Calu3 (cell line): ENCODE measurements at regions not wholly inside any gene's neighbourhood (a gene's known extent, or its start where the extent isn't known, plus 50 kb on each side); places are given as distances from the start of the nearest gene placed in this dataset.

Source experiments
- BruUV-seq: library from RNA; stranded (reverse); fragments of 400-500 nt; replicated peaks from 2 replicates; lab custom pipeline; 2021; lab: Mats Ljungman, UMichigan
- CTCF ChIA-PET: fragments of 300-600 bp; sonication (Branson Sonifier 250); formaldehyde crosslinking; loops from one replicate; lab custom pipeline; 2022; ENCODE audit warnings: antibody characterized with exemption; lab: Charles Lee
- DNase-seq: peaks from one replicate; pipeline ENCODE4 v3.0.0; 2022
- H3K27ac Mint-ChIP-seq: one replicate; pipeline ENCODE4 v1.8.0; 2022; ENCODE audit warnings: mixed read lengths; ENCODE audit not compliant: unreplicated experiment
- H3K27me3 Mint-ChIP-seq: one replicate; pipeline ENCODE4 v1.8.0; 2022; ENCODE audit warnings: mixed read lengths; ENCODE audit not compliant: unreplicated experiment
- H3K36me3 Mint-ChIP-seq: one replicate; pipeline ENCODE4 v1.8.0; 2022; ENCODE audit warnings: mild to moderate bottlenecking, moderate library complexity, mixed read lengths; ENCODE audit not compliant: insufficient read depth, unreplicated experiment
- H3K4me1 Mint-ChIP-seq: one replicate; pipeline ENCODE4 v1.8.0; 2022; ENCODE audit warnings: mild to moderate bottlenecking, low read depth, mixed read lengths; ENCODE audit not compliant: unreplicated experiment
- H3K4me3 Mint-ChIP-seq: one replicate; pipeline ENCODE4 v1.8.0; 2022; ENCODE audit warnings: mild to moderate bottlenecking, low read depth, moderate library complexity, mixed read lengths; ENCODE audit not compliant: unreplicated experiment
- H3K9me3 Mint-ChIP-seq: one replicate; pipeline ENCODE4 v1.8.0; 2022; ENCODE audit warnings: low read depth, mixed read lengths; ENCODE audit not compliant: unreplicated experiment
- intact Hi-C: fragments of 100-400 bp; cut with micrococcal nuclease; formaldehyde crosslinking; loops from one replicate; pipeline ENCODE4 v1.10.0; 2022; ENCODE audit not compliant: unreplicated experiment
- TF ChIP-seq, protein P1 (sequence below): fragments of 200-600 bp; IDR thresholded peaks from one replicate; pipeline ENCODE4 v1.8.0; 2022; ENCODE audit warnings: antibody characterized with exemption; ENCODE audit not compliant: unreplicated experiment

DNA sequence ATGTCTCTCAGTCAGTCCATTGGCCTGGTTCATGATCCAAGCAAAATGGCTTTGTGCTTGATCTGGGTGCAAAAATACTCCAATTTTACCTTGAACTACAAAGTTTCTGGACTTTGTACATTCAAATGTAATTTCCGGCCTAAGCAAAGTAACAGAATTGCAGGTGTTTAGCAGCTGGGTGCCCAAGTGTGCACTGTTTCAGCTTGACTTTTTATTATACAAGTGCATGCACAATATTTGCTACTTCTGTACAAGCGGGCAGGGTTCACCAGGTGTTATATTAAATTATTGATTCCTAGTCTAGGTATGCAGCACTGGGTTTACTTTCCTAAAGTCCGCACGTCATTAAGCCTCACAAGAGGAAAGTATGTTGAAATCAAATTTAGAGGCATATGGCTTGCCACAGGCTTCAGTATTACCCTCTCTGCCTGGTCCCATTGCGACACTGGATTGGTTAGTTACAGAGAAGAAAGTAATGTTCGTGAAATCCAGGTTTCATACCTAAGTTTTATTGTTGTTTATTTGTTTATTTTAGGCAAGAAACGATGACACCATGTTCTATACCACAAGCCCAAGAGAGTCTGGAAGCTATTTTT lies 376.9 kb upstream of the CTSO start:
- no peaks in the 10 kb centered on the region for H3K36me3 Mint-ChIP-seq
- intact Hi-C loops: no loop called here

DNA sequence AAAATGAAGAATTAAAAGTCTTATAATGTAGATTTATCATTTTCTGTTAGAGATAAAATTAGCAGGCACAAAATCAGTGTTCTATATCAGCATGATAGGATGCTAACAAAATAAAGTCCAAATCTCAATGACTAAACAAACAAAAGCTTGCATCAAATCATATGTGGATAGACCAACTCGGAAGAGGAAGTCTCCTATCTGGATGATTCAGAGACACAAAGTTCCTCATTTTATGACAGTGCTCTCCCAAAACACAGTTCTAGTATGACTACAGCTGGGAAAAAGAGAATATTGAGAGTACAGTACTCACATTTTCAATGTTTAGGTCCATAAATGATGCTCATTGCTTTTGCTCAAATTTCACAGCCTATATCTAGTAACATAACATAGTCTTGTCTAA lies 376.1 kb upstream of the CTSO start:
- Mint-ChIP-seq H3K4me3 (no peak overlapping the region), H3K4me1 (no peaks in the 10 kb centered on the region), H3K9me3 (no peaks in the 10 kb centered on the region), H3K27me3 (no peaks in the 10 kb centered on the region), H3K36me3 (no peaks in the 10 kb centered on the region), H3K27ac (no peak overlapping the region)
- TF ChIP-seq, protein P1, sequence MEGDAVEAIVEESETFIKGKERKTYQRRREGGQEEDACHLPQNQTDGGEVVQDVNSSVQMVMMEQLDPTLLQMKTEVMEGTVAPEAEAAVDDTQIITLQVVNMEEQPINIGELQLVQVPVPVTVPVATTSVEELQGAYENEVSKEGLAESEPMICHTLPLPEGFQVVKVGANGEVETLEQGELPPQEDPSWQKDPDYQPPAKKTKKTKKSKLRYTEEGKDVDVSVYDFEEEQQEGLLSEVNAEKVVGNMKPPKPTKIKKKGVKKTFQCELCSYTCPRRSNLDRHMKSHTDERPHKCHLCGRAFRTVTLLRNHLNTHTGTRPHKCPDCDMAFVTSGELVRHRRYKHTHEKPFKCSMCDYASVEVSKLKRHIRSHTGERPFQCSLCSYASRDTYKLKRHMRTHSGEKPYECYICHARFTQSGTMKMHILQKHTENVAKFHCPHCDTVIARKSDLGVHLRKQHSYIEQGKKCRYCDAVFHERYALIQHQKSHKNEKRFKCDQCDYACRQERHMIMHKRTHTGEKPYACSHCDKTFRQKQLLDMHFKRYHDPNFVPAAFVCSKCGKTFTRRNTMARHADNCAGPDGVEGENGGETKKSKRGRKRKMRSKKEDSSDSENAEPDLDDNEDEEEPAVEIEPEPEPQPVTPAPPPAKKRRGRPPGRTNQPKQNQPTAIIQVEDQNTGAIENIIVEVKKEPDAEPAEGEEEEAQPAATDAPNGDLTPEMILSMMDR: no peak
- no peak for DNase-seq
- BruUV-seq: no TSS peak
- CTCF ChIA-PET: no interaction called here
- intact Hi-C loops: no loop called here

More for the DNA sequence above, 376.9 kb upstream of the CTSO start:
- H3K9me3 Mint-ChIP-seq: no peaks in the 10 kb centered on the region
- no peak overlapping the region for H3K27ac Mint-ChIP-seq
- no peaks in the 10 kb centered on the region for H3K4me1 Mint-ChIP-seq
- TF ChIP-seq, protein P1: no peak
- no TSS peak for BruUV-seq
- H3K27me3 Mint-ChIP-seq: no peaks in the 10 kb centered on the region
- DNase-seq: no peak
- H3K4me3 Mint-ChIP-seq: no peak overlapping the region
- CTCF ChIA-PET: no interaction called here

DNA sequence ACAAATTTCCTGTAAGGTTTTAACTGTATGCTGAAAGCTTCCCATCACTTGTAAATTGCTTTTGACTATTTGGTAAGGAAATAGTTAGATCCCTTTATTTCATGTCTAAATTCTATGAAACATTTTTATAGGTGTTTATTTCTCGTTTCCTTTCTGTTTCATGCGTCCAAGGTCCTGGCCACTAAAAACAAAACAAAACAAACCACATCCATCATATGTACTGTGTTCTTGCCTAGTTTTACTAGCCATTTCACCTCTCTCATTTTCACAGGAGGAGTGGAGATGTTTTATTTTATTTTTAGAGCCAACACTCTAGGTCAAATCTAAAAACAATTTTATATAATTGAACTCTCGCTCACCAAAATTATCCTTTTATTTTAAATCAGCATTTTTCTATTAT lies 375.2 kb upstream of the CTSO start:
- Mint-ChIP-seq H3K4me1 (no peaks in the 10 kb centered on the region), H3K27me3 (no peaks in the 10 kb centered on the region), H3K4me3 (no peak overlapping the region), H3K36me3 (no peaks in the 10 kb centered on the region), H3K27ac (no peak overlapping the region), H3K9me3 (no peaks in the 10 kb centered on the region)
- BruUV-seq: no TSS peak
- no peak for DNase-seq
- TF ChIP-seq, protein P1: no peak
- intact Hi-C loops: no loop called here
- CTCF ChIA-PET: no interaction called here

DNA sequence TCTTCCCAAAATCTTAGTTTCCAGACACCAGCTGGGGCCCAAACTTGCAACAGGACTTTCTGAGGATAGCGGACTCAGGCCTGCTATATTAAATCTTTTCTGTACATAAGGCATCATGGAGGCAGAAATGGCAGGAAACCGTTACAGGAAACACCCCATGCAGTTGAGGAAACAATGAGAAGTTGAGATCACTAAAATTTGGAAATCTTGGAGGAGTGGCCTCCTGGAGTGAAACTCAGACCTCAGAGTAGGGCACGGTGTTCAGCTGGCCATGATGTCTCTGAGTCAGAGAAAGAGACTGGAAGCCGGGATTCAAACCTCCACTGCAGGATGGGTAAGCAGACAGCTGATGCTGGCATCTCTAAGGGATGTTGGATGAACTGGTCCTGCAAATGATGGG lies 372.6 kb upstream of the CTSO start:
- no TSS peak for BruUV-seq
- no peak for DNase-seq
- intact Hi-C loops: no loop called here

More for the DNA sequence above, 372.6 kb upstream of the CTSO start:
- no peaks in the 10 kb centered on the region for H3K36me3 Mint-ChIP-seq
- CTCF ChIA-PET: no interaction called here
- H3K4me1 Mint-ChIP-seq: peaks cover 14% of the 10 kb centered on the region
- TF ChIP-seq, protein P1: no peak
- H3K27me3 Mint-ChIP-seq: no peaks in the 10 kb centered on the region
- no peak overlapping the region for H3K27ac Mint-ChIP-seq
- no peak overlapping the region for H3K4me3 Mint-ChIP-seq
- H3K9me3 Mint-ChIP-seq: no peaks in the 10 kb centered on the region
